MM.1S (cell line): ENCODE measurements at regions not wholly inside any gene's neighbourhood (a gene's known extent, or its start where the extent isn't known, plus 50 kb on each side); places are given as distances from the start of the nearest gene placed in this dataset.

ENCODE experiments used
- DNase-seq: peaks from one replicate; pipeline ENCODE4 v3.0.0-alpha.2; 2015
- H2AFZ ChIP-seq: fragments of 300-600 bp; sonication (generic); 2 replicates; pipeline ENCODE4 v1.6.0; 2016; ENCODE audit warnings: antibody characterized with exemption, low read length
- H3F3A ChIP-seq: fragments of 300-600 bp; sonication (generic); 2 replicates; pipeline ENCODE4 v1.6.1; 2016; ENCODE audit warnings: mild to moderate bottlenecking, antibody characterized with exemption, low read length, moderate library complexity, mixed read lengths; ENCODE audit not compliant: insufficient read depth
- H3K27ac ChIP-seq: fragments of 300-600 bp; sonication (generic); 2 replicates; pipeline ENCODE4 v1.5.1; 2016; ENCODE audit warnings: mild to moderate bottlenecking, low read length
- H3K27me3 ChIP-seq: fragments of 300-600 bp; sonication (generic); replicated peaks from 2 replicates; pipeline ENCODE4 v1.6.0; 2016; ENCODE audit warnings: low read length; ENCODE audit not compliant: insufficient read depth
- H3K36me3 ChIP-seq: fragments of 300-600 bp; sonication (generic); replicated peaks from 2 replicates; pipeline ENCODE4 v1.6.1; 2016; ENCODE audit warnings: mild to moderate bottlenecking, low read length, mixed read lengths; ENCODE audit not compliant: insufficient read depth
- H3K4me1 ChIP-seq: fragments of 300-600 bp; sonication (generic); 2 replicates; pipeline ENCODE4 v1.6.1; 2016; ENCODE audit warnings: low read length, mixed read lengths
- H3K4me2 ChIP-seq: fragments of 300-600 bp; sonication (generic); 2 replicates; pipeline ENCODE4 v1.6.0; 2016; ENCODE audit warnings: low read depth, low read length
- H3K4me3 ChIP-seq: fragments of 300-600 bp; sonication (generic); 2 replicates; pipeline ENCODE4 v1.5.1; 2016; ENCODE audit warnings: low read length, mixed read lengths
- H3K79me2 ChIP-seq: fragments of 300-600 bp; sonication (generic); 2 replicates; pipeline ENCODE4 v1.6.1; 2016; ENCODE audit warnings: mixed run types, low read length, mixed read lengths
- H3K9ac ChIP-seq: fragments of 300-600 bp; sonication (generic); 2 replicates; pipeline ENCODE4 v1.6.1; 2016; ENCODE audit warnings: low read length, mixed read lengths
- H3K9me2 ChIP-seq: fragments of 300-600 bp; sonication (generic); replicated peaks from 2 replicates; pipeline ENCODE4 v1.6.1; 2016; ENCODE audit warnings: mild to moderate bottlenecking, low read length, mixed read lengths; ENCODE audit not compliant: insufficient read depth
- H3K9me3 ChIP-seq: fragments of 300-600 bp; sonication (generic); replicated peaks from 2 replicates; pipeline ENCODE4 v1.6.1; 2016; ENCODE audit warnings: mild to moderate bottlenecking, low read length, mixed read lengths; ENCODE audit not compliant: insufficient read depth
- H4K20me1 ChIP-seq: fragments of 300-600 bp; sonication (generic); 2 replicates; pipeline ENCODE4 v1.6.1; 2016; ENCODE audit warnings: mild to moderate bottlenecking, low read length, moderate library complexity, mixed read lengths; ENCODE audit not compliant: insufficient read depth
- EZH2 ChIP-seq: fragments of 300-600 bp; sonication (generic); optimal IDR thresholded peaks from 2 replicates; pipeline ENCODE3; 2017; ENCODE audit warnings: low read depth, mild to moderate bottlenecking, antibody characterized with exemption, low read length, mixed read lengths
- EZH2phosphoT487 ChIP-seq: fragments of 300-600 bp; sonication (generic); IDR thresholded peaks from 2 replicates; pipeline ENCODE4 v1.6.1; 2018; ENCODE audit warnings: antibody characterized with exemption, low read length
- TF ChIP-seq, protein P1 (sequence below): fragments of 300-600 bp; sonication (generic); IDR thresholded peaks from 2 replicates; pipeline ENCODE4 v1.5.1; 2016; ENCODE audit warnings: antibody characterized with exemption, low read length, mixed read lengths

- no peak overlapping the region for H2AFZ ChIP-seq
- H3K27ac ChIP-seq: no peak overlapping the region
- no peaks in the 10 kb centered on the region for H3K36me3 ChIP-seq
- no peaks in the 10 kb centered on the region for H3F3A ChIP-seq
- H4K20me1 ChIP-seq: no peaks in the 10 kb centered on the region
- no peaks in the 10 kb centered on the region for H3K27me3 ChIP-seq
- no peak overlapping the region for H3K4me2 ChIP-seq
- H3K9me3 ChIP-seq: no peaks in the 10 kb centered on the region
- no peaks in the 10 kb centered on the region for H3K79me2 ChIP-seq
- DNase-seq: no peak
- no peak for TF ChIP-seq EZH2phosphoT487
- no peak for TF ChIP-seq EZH2
- TF ChIP-seq, protein P1, sequence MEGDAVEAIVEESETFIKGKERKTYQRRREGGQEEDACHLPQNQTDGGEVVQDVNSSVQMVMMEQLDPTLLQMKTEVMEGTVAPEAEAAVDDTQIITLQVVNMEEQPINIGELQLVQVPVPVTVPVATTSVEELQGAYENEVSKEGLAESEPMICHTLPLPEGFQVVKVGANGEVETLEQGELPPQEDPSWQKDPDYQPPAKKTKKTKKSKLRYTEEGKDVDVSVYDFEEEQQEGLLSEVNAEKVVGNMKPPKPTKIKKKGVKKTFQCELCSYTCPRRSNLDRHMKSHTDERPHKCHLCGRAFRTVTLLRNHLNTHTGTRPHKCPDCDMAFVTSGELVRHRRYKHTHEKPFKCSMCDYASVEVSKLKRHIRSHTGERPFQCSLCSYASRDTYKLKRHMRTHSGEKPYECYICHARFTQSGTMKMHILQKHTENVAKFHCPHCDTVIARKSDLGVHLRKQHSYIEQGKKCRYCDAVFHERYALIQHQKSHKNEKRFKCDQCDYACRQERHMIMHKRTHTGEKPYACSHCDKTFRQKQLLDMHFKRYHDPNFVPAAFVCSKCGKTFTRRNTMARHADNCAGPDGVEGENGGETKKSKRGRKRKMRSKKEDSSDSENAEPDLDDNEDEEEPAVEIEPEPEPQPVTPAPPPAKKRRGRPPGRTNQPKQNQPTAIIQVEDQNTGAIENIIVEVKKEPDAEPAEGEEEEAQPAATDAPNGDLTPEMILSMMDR: no peak
- no peaks in the 10 kb centered on the region for H3K9me2 ChIP-seq
- H3K4me3 ChIP-seq: no peak overlapping the region
- no peak overlapping the region for H3K9ac ChIP-seq
- no peaks in the 10 kb centered on the region for H3K4me1 ChIP-seq
These were observed 306.2 kb upstream of the PUM3 start for GRCh38 chr9:3150074-3150473.

- DNase-seq: no peak
These were observed 294.6 kb upstream of the PUM3 start for GRCh38 chr9:3138231-3139229.

GRCh38 chr9:3137347-3137695, 293.4 kb upstream of the PUM3 start:
- Histone ChIP-seq H3K9me2 (no peaks in the 10 kb centered on the region), H3K4me2 (no peak overlapping the region), H3F3A (no peaks in the 10 kb centered on the region), H3K4me1 (no peaks in the 10 kb centered on the region), H2AFZ (no peak overlapping the region), H3K79me2 (no peaks in the 10 kb centered on the region), H3K27me3 (no peaks in the 10 kb centered on the region), H4K20me1 (no peaks in the 10 kb centered on the region), H3K9me3 (no peaks in the 10 kb centered on the region), H3K36me3 (no peaks in the 10 kb centered on the region), H3K9ac (no peak overlapping the region), H3K4me3 (no peak overlapping the region), H3K27ac (no peak overlapping the region)
- no peak for TF ChIP-seq EZH2phosphoT487
- no peak for TF ChIP-seq EZH2
- TF ChIP-seq, protein P1: no peak
- DNase-seq: no peak

More at GRCh38 chr9:3138231-3139229, 294.6 kb upstream of the PUM3 start:
- TF ChIP-seq, protein P1: no peak
- no peak for TF ChIP-seq EZH2
- TF ChIP-seq EZH2phosphoT487: no peak
- no peaks in the 10 kb centered on the region for H3K79me2 ChIP-seq
- no peak overlapping the region for H2AFZ ChIP-seq
- H3F3A ChIP-seq: no peaks in the 10 kb centered on the region
- H3K9me2 ChIP-seq: no peaks in the 10 kb centered on the region
- H4K20me1 ChIP-seq: no peaks in the 10 kb centered on the region
- H3K4me1 ChIP-seq: no peaks in the 10 kb centered on the region
- no peaks in the 10 kb centered on the region for H3K27me3 ChIP-seq
- H3K4me2 ChIP-seq: no peak overlapping the region
- no peak overlapping the region for H3K9ac ChIP-seq
- no peaks in the 10 kb centered on the region for H3K9me3 ChIP-seq
- H3K4me3 ChIP-seq: no peak overlapping the region
- H3K36me3 ChIP-seq: no peaks in the 10 kb centered on the region
- no peak overlapping the region for H3K27ac ChIP-seq
